T-cell (primary cell): ENCODE measurements at regions not wholly inside any gene's neighbourhood (a gene's known extent, or its start where the extent isn't known, plus 50 kb on each side); places are given as distances from the start of the nearest gene placed in this dataset.

ENCODE experiments used
- ATAC-seq, 4 experiments: fragments of 200-7000 bp in 3 of 4; fragments of 150-1000 bp in 1 of 4; cut with Tn5 transposase; replicated peaks in 1 of 4; 1 replicate in 3 of 4; 2 replicates in 1 of 4; pipeline ENCODE4 v1.10.0; 2021; ENCODE audit warnings: moderate library complexity in 3 of 4, mild to moderate bottlenecking in 2 of 4, moderate number of reproducible peaks in 1 of 4
- CTCF ChIA-PET, 2 donors: fragments of 300-600 bp; sonication (Branson Sonifier 250); formaldehyde crosslinking; loops; one replicate each; lab custom pipeline; 2022; ENCODE audit warnings: antibody characterized with exemption in 2 of 2; lab: Charles Lee
- POLR2A ChIA-PET, 2 donors: fragments of 300-600 bp; sonication (Branson Sonifier 250); formaldehyde crosslinking; loops; one replicate each; lab custom pipeline; 2022; ENCODE audit warnings: antibody characterized with exemption in 2 of 2; lab: Charles Lee
- DNase-seq, 35 experiments: peaks; one replicate each; pipeline versions ENCODE4 v3.0.0 to v3.0.0-alpha.2; 2013 to 2023
- H3K27ac ChIP-seq: one replicate; pipeline ENCODE4 v1.5.1; 2013; ENCODE audit warnings: low read length
- H3K27me3 ChIP-seq, 2 experiments: replicated peaks in 1 of 2; 1 replicate in 1 of 2; 2 replicates in 1 of 2; pipeline versions ENCODE4 v1.6.1 to v1.7.0; 2013; ENCODE audit warnings: low read length in 1 of 2, mixed read lengths in 1 of 2; ENCODE audit not compliant: control insufficient read depth in 2 of 2, insufficient read depth in 2 of 2; ENCODE audit errors: extremely low read depth in 1 of 2
- H3K36me3 ChIP-seq, 2 donors: 1 replicate in 1 of 2; 2 replicates in 1 of 2; pipeline versions ENCODE4 v1.6.1 to v1.7.0; 2013; ENCODE audit warnings: low read length in 1 of 2; ENCODE audit not compliant: control insufficient read depth in 2 of 2, insufficient read depth in 1 of 2; ENCODE audit errors: extremely low read depth in 1 of 2
- H3K4me1 ChIP-seq, 2 experiments: 1 replicate in 1 of 2; 2 replicates in 1 of 2; pipeline versions ENCODE4 v1.6.1 to v1.7.0; 2013; ENCODE audit warnings: low read length in 2 of 2, mixed read lengths in 1 of 2; ENCODE audit not compliant: insufficient read depth in 2 of 2, control insufficient read depth in 1 of 2; ENCODE audit errors: extremely low read depth in 1 of 2
- H3K4me3 ChIP-seq, 2 donors: 1 replicate in 1 of 2; 2 replicates in 1 of 2; pipeline versions ENCODE4 v1.5.1 to v1.7.0; 2013; ENCODE audit warnings: mild to moderate bottlenecking in 2 of 2, low read length in 1 of 2, moderate library complexity in 1 of 2; ENCODE audit not compliant: control insufficient read depth in 1 of 2; ENCODE audit errors: extremely low read depth in 1 of 2
- H3K9me3 ChIP-seq: 2 replicates; pipeline ENCODE4 v1.7.0; 2013
- H3K27ac Mint-ChIP-seq, 2 donors: one replicate each; pipeline ENCODE4 v1.8.0; 2020 to 2021; ENCODE audit warnings: mild to moderate bottlenecking in 2 of 2, mixed read lengths in 2 of 2
- H3K27me3 Mint-ChIP-seq, 2 donors: one replicate each; pipeline ENCODE4 v1.8.0; 2021 to 2022; ENCODE audit warnings: mixed read lengths in 2 of 2
- H3K36me3 Mint-ChIP-seq: one replicate; pipeline ENCODE4 v1.8.0; 2021; ENCODE audit warnings: mixed read lengths
- H3K4me1 Mint-ChIP-seq, 3 donors: one replicate each; pipeline ENCODE4 v1.8.0; 2020 to 2022; ENCODE audit warnings: mixed read lengths in 3 of 3, mild to moderate bottlenecking in 1 of 3
- H3K4me3 Mint-ChIP-seq, 3 donors: one replicate each; pipeline ENCODE4 v1.8.0; 2020 to 2022; ENCODE audit warnings: mild to moderate bottlenecking in 3 of 3, mixed read lengths in 3 of 3, moderate library complexity in 3 of 3
- H3K9me3 Mint-ChIP-seq, 3 donors: one replicate each; pipeline ENCODE4 v1.8.0; 2020 to 2022; ENCODE audit warnings: mixed read lengths in 3 of 3
- WGBS: methylation state at CpG from one replicate; pipeline ENCODE4 v1.1.5; 2013; ENCODE audit warnings: missing lambda C conversion rate; ENCODE audit not compliant: insufficient coverage; 5-methylcytosine and 5-hydroxymethylcytosine counted together

DNA sequence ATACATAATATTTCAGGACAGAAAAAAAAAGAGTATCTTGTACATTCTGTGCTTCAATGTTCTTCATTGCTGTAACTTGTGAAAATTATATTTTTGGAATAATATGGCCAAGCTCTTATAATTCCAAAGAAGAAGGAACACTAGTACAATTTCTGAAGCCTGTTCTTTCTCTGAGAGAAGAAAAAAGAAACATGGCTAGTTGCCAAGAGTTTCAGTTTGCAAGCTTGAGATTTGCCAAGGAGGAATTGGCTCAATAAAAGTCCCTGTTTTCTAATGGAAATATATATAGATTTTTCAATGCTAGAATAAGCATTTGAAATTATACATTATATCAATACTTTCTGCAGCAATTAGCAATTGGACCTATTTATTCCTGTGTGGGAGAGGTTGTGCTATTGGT, 285.2 kb upstream of the NEGR1 start:
- Mint-ChIP-seq H3K27ac (no peak overlapping the region), H3K36me3 (no peaks in the 10 kb centered on the region), H3K27me3 (no peaks in the 10 kb centered on the region), H3K4me3 (no peak overlapping the region), H3K9me3 (peaks cover 0 to 11% (median 0%) of the 10 kb centered on the region in 3 donors), H3K4me1 (no peaks in the 10 kb centered on the region)
- no peaks in the 10 kb centered on the region for H3K9me3 ChIP-seq
- no peaks in the 10 kb centered on the region for H3K36me3 ChIP-seq
- H3K4me3 ChIP-seq: no peak overlapping the region
- no peak overlapping the region for H3K27ac ChIP-seq
- no peaks in the 10 kb centered on the region for H3K27me3 ChIP-seq
- CTCF ChIA-PET: no interaction called here
- DNase-seq: no peak
- POLR2A ChIA-PET: interaction anchor here in 1 of 2 donors (1.1 kb wide), 1 partner anchor 537 kb away, joined by 5 read pairs; no protein-coding TSS in a partner anchor
- ATAC-seq: no peak
- H3K4me1 ChIP-seq: no peaks in the 10 kb centered on the region

DNA sequence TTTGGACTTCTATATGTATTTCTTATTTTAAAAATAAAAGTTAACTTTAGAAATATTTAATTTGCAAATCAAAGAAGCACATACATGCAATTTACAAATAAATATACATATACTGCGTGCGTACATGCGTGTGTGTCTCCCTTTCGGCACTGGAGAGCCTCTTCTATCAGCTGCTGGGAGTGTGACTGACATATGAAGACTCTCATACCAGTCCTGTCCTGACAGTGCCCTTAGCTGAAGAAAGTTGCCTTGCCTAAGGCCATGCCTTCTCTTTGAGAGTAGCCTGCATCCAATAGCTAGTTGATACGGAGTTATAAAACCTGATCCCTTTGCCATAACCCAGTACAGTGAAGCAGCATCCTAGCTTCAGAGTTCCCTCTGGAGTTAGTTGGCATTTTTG, 282.4 kb upstream of the NEGR1 start:
- Histone ChIP-seq H3K27ac (no peak overlapping the region), H3K4me1 (no peaks in the 10 kb centered on the region), H3K4me3 (no peak overlapping the region), H3K27me3 (no peaks in the 10 kb centered on the region), H3K9me3 (no peaks in the 10 kb centered on the region), H3K36me3 (no peaks in the 10 kb centered on the region)
- ChIA-PET CTCF (no interaction called here), POLR2A (no interaction called here)
- H3K9me3 Mint-ChIP-seq: peaks cover 0 to 11% (median 0%) of the 10 kb centered on the region in 3 donors
- no peaks in the 10 kb centered on the region for H3K27me3 Mint-ChIP-seq
- DNase-seq (no peak), ATAC-seq (no peak)
- no peak overlapping the region for H3K27ac Mint-ChIP-seq
- H3K4me3 Mint-ChIP-seq: no peak overlapping the region
- H3K4me1 Mint-ChIP-seq: no peaks in the 10 kb centered on the region
- WGBS: 92% methylated on average over 5 of the region's 5 CpGs
- H3K36me3 Mint-ChIP-seq: no peaks in the 10 kb centered on the region

DNA sequence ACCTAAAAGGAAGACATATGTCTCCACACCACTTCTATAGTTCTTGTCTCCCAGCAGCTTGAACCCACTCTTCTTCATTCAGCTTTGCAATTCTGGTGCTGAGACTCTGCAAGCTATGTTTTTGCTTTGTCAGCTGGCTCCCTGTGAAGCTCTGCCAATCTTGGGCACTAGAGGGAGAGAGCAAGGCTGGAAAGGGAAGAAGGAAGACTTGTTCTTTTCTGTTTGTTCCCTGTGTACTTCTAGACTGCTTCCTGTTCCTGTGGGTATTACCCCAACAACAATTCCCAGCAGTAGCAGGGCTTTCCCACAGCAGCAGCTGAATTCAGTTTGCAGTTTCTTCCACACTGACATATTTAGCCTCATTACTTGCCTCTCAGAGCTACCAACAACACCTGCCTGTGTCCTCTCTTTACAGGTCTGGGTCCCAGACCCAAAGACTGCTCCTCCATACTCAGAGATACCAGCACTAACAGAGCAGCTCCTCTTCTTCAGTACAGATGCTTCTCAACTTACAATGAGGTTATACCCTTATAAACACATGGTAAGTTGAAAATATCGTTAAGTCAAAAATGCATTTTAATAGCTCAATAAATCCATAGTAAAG, 275.2 kb upstream of the NEGR1 start:
- Histone ChIP-seq H3K36me3 (no peaks in the 10 kb centered on the region), H3K27ac (no peak overlapping the region), H3K4me1 (no peaks in the 10 kb centered on the region), H3K9me3 (no peaks in the 10 kb centered on the region), H3K27me3 (no peaks in the 10 kb centered on the region), H3K4me3 (no peak overlapping the region)
- no peak for DNase-seq
- H3K27ac Mint-ChIP-seq: no peak overlapping the region
- ChIA-PET POLR2A (no interaction called here), CTCF (interaction anchor here in 1 of 2 donors (0.5 kb wide), 1 partner anchor 300 kb away, joined by 5 read pairs; no protein-coding TSS in a partner anchor)
- H3K9me3 Mint-ChIP-seq: peaks cover 0 to 9% (median 0%) of the 10 kb centered on the region in 3 donors
- no peaks in the 10 kb centered on the region for H3K27me3 Mint-ChIP-seq
- H3K36me3 Mint-ChIP-seq: no peaks in the 10 kb centered on the region
- no peak for ATAC-seq
- WGBS: no CpG with 5 or more reads among the region's 1 CpG
- no peaks in the 10 kb centered on the region for H3K4me1 Mint-ChIP-seq
- H3K4me3 Mint-ChIP-seq: no peak overlapping the region

DNA sequence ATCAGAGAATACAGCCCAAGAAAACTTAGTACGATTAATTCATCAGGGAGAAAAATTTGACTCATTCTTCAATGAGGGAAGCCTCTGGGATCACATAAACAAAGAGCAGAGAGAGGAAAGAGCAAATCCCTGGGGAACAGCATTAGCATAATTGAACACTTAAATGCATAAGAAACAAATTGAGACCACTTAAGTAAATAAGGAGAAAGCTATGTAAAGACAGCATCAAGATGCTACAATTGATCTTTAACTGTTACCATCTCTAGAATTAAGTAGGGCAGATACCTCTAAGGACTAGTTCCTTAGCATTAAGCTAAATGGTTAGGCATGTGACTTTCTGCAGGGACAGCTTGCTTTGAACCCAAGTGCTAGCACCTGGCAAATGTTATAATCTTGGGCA, 265.1 kb upstream of the NEGR1 start:
- Mint-ChIP-seq H3K27me3 (no peaks in the 10 kb centered on the region), H3K9me3 (peaks cover 0 to 12% (median 4%) of the 10 kb centered on the region in 3 donors), H3K4me1 (no peaks in the 10 kb centered on the region), H3K27ac (no peak overlapping the region), H3K4me3 (no peak overlapping the region), H3K36me3 (no peaks in the 10 kb centered on the region)
- WGBS: no CpG with 5 or more reads among the region's 1 CpG
- H3K4me3 ChIP-seq: no peak overlapping the region
- no peak for DNase-seq
- CTCF ChIA-PET: interaction anchor here in 1 of 2 donors (0.6 kb wide), 1 partner anchor 567 kb away, joined by 4 read pairs; no protein-coding TSS in a partner anchor
- no peaks in the 10 kb centered on the region for H3K9me3 ChIP-seq
- H3K27ac ChIP-seq: no peak overlapping the region
- POLR2A ChIA-PET: no interaction called here
- no peaks in the 10 kb centered on the region for H3K4me1 ChIP-seq
- H3K27me3 ChIP-seq: no peaks in the 10 kb centered on the region
- ATAC-seq: no peak
- H3K36me3 ChIP-seq: no peaks in the 10 kb centered on the region

DNA sequence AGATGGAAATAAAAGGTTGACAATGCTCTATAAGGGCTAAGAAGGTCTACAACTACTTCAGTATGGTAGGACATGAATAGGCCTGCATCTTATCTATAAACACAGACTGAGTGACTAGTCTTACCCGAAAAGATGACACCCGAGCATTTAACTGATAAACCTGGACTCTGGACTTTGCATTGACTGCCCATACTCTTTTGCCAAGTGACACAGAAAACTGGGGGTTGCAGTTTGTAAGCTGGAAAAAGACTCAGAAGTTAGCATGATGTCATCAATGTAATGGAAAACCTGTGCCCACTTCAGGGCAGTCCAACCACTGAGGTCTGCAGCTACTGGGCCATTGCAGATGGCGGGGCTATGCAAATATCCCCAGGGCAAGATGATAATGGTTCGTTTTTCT, 258.3 kb upstream of the NEGR1 start:
- Mint-ChIP-seq H3K9me3 (peaks cover 0 to 5% (median 4%) of the 10 kb centered on the region in 3 donors), H3K4me3 (no peak overlapping the region), H3K4me1 (no peaks in the 10 kb centered on the region), H3K36me3 (no peaks in the 10 kb centered on the region), H3K27ac (no peak overlapping the region), H3K27me3 (no peaks in the 10 kb centered on the region)
- no peaks in the 10 kb centered on the region for H3K27me3 ChIP-seq
- no peaks in the 10 kb centered on the region for H3K9me3 ChIP-seq
- ATAC-seq: no peak
- H3K27ac ChIP-seq: no peak overlapping the region
- 92% methylated on average over 4 of the region's 4 CpGs for WGBS
- no peaks in the 10 kb centered on the region for H3K4me1 ChIP-seq
- ChIA-PET POLR2A (no interaction called here), CTCF (no interaction called here)
- DNase-seq: no peak
- no peaks in the 10 kb centered on the region for H3K36me3 ChIP-seq
- no peak overlapping the region for H3K4me3 ChIP-seq

DNA sequence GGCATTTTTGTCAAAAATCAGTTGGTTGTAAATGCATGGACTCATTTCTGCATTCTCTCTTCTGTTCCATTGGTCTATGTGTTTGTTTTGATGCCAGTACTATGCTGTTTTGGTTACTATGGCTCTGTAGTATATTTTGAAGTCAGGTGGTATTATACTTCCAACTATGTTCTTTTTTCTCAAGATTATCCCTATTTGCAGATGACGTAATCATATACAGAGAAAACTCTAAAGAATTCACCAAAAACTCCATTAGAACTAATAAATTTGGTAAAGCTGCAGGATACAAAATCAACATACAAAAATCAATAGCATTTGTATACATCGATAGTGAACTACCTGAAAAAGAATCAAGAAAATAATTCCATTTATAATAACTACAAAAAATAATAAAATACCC, 253.1 kb upstream of the NEGR1 start:
- Histone ChIP-seq H3K9me3 (peaks cover 2% of the 10 kb centered on the region), H3K27ac (no peak overlapping the region), H3K36me3 (no peaks in the 10 kb centered on the region), H3K4me3 (no peak overlapping the region), H3K27me3 (no peaks in the 10 kb centered on the region), H3K4me1 (no peaks in the 10 kb centered on the region)
- DNase-seq: no peak
- ATAC-seq: no peak
- ChIA-PET CTCF (no interaction called here), POLR2A (no interaction called here)
- Mint-ChIP-seq H3K36me3 (no peaks in the 10 kb centered on the region), H3K4me3 (no peak overlapping the region), H3K9me3 (peaks cover 0 to 19% (median 5%) of the 10 kb centered on the region in 3 donors), H3K27me3 (no peaks in the 10 kb centered on the region), H3K4me1 (no peaks in the 10 kb centered on the region), H3K27ac (no peak overlapping the region)
- no CpG with 5 or more reads among the region's 2 CpGs for WGBS

DNA sequence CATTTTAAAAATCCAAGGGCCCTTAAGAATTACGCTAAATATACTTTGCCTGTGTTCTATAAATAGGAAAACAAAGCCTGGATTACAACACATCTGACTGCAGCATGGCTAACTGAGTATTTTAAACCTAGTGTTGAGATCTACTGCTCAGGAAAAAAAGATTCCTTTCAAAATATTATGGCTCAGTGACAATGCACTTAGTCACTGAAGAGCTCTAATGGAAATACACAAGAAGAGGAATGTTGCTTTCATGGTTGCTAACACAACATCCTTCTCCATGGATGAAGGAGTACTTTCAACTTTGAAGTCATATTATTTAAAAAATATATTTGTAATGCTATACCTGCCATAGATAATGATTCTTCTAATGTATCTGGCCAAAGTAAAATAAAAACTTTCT, 248.3 kb upstream of the NEGR1 start:
- POLR2A ChIA-PET: no interaction called here
- H3K36me3 Mint-ChIP-seq: no peaks in the 10 kb centered on the region
- H3K4me3 ChIP-seq: no peak overlapping the region
- CTCF ChIA-PET: no interaction called here
- no peaks in the 10 kb centered on the region for H3K4me1 Mint-ChIP-seq
- peaks cover 2% of the 10 kb centered on the region for H3K9me3 ChIP-seq
- H3K27me3 ChIP-seq: no peaks in the 10 kb centered on the region
- H3K36me3 ChIP-seq: no peaks in the 10 kb centered on the region
- 100% methylated on average over 1 of the region's 1 CpG for WGBS
- no peaks in the 10 kb centered on the region for H3K4me1 ChIP-seq
- H3K9me3 Mint-ChIP-seq: peaks cover 0 to 35% (median 9%) of the 10 kb centered on the region in 3 donors
- H3K4me3 Mint-ChIP-seq: no peak overlapping the region
- H3K27me3 Mint-ChIP-seq: no peaks in the 10 kb centered on the region
- H3K27ac ChIP-seq: no peak overlapping the region
- DNase-seq (no peak), ATAC-seq (no peak)
- no peak overlapping the region for H3K27ac Mint-ChIP-seq
